CD8-positive, alpha-beta memory T cell (primary cell): ENCODE measurements at regions not wholly inside any gene's neighbourhood (a gene's known extent, or its start where the extent isn't known, plus 50 kb on each side); places are given as distances from the start of the nearest gene placed in this dataset.

ENCODE experiments used
- CTCF ChIA-PET: fragments of 350-600 bp; sonication (Branson Sonifier 250); formaldehyde crosslinking; loops from one replicate; lab custom pipeline; 2021; ENCODE audit warnings: antibody characterized with exemption; lab: Charles Lee
- POLR2A ChIA-PET: fragments of 350-600 bp; sonication (Branson Sonifier 250); formaldehyde crosslinking; loops from one replicate; lab custom pipeline; 2021; ENCODE audit warnings: antibody characterized with exemption; lab: Charles Lee
- DNase-seq, 5 donors: peaks; one replicate each; pipeline versions ENCODE4 v3.0.0 to v3.0.0-alpha.2; 2020 to 2022; ENCODE audit warnings: mixed read lengths in 1 of 5
- H3K27ac ChIP-seq: one replicate; pipeline ENCODE4 v1.7.0; 2013; ENCODE audit warnings: low read depth, mild to moderate bottlenecking, low read length, moderate library complexity
- H3K27me3 ChIP-seq: 2 replicates; pipeline ENCODE4 v1.7.0; 2013; ENCODE audit warnings: low read length, mild to moderate bottlenecking; ENCODE audit not compliant: insufficient read depth, poor library complexity, severe bottlenecking
- H3K36me3 ChIP-seq: 2 replicates; pipeline ENCODE4 v1.7.0; 2013; ENCODE audit warnings: mild to moderate bottlenecking, low read length, moderate library complexity; ENCODE audit not compliant: insufficient read depth
- H3K4me1 ChIP-seq: 2 replicates; pipeline ENCODE4 v1.7.0; 2013; ENCODE audit warnings: mild to moderate bottlenecking, low read length, moderate library complexity; ENCODE audit not compliant: insufficient read depth
- H3K4me3 ChIP-seq: 2 replicates; pipeline ENCODE4 v1.7.0; 2013; ENCODE audit warnings: mild to moderate bottlenecking, low read length
- H3K9me3 ChIP-seq: 2 replicates; pipeline ENCODE4 v1.7.0; 2013; ENCODE audit warnings: mild to moderate bottlenecking, low read length
- H3K27ac Mint-ChIP-seq, 8 donors: one replicate each; pipeline ENCODE4 v1.8.0; 2020 to 2021; ENCODE audit warnings: mixed read lengths in 8 of 8, mild to moderate bottlenecking in 6 of 8, inconsistent platforms in 3 of 8, moderate library complexity in 3 of 8
- H3K27me3 Mint-ChIP-seq, 2 donors: one replicate each; pipeline ENCODE4 v1.8.0; 2020 to 2021; ENCODE audit warnings: mixed read lengths in 2 of 2, mild to moderate bottlenecking in 1 of 2, moderate library complexity in 1 of 2
- H3K36me3 Mint-ChIP-seq, 3 donors: one replicate each; pipeline ENCODE4 v1.8.0; 2020 to 2021; ENCODE audit warnings: mixed read lengths in 3 of 3, inconsistent platforms in 1 of 3, mild to moderate bottlenecking in 1 of 3
- H3K4me1 Mint-ChIP-seq, 3 donors: one replicate each; pipeline ENCODE4 v1.8.0; 2020 to 2021; ENCODE audit warnings: mixed read lengths in 3 of 3, inconsistent platforms in 1 of 3, mild to moderate bottlenecking in 1 of 3
- H3K4me3 Mint-ChIP-seq, 7 donors: one replicate each; pipeline ENCODE4 v1.8.0; 2020 to 2021; ENCODE audit warnings: mixed read lengths in 7 of 7, mild to moderate bottlenecking in 6 of 7, moderate library complexity in 4 of 7, inconsistent platforms in 2 of 7
- H3K9me3 Mint-ChIP-seq, 5 donors: one replicate each; pipeline ENCODE4 v1.8.0; 2020 to 2022; ENCODE audit warnings: mixed read lengths in 5 of 5, mild to moderate bottlenecking in 3 of 5, moderate library complexity in 2 of 5, inconsistent platforms in 1 of 5

- ChIA-PET CTCF (no interaction called here), POLR2A (no interaction called here)
- Histone ChIP-seq H3K4me1 (no peaks in the 10 kb centered on the region), H3K27me3 (no peaks in the 10 kb centered on the region), H3K36me3 (no peaks in the 10 kb centered on the region), H3K27ac (no peak overlapping the region), H3K4me3 (no peak overlapping the region), H3K9me3 (no peaks in the 10 kb centered on the region)
- Mint-ChIP-seq H3K27me3 (peaks cover 0 to 2% of the 10 kb centered on the region in 2 donors), H3K27ac (no peak overlapping the region), H3K9me3 (peaks cover 0 to 5% (median 2%) of the 10 kb centered on the region in 5 donors), H3K36me3 (peaks cover 0 to 2% (median 0%) of the 10 kb centered on the region in 3 donors), H3K4me3 (no peak overlapping the region), H3K4me1 (no peaks in the 10 kb centered on the region)
- DNase-seq, result no peak
Observed at GRCh38 chr13:105997581-105998550, 537.6 kb downstream of the EFNB2 start.

GRCh38 chr13:105996391-105997025 is 539.0 kb downstream of the EFNB2 start:
- no peak overlapping the region for H3K27ac ChIP-seq
- no peaks in the 10 kb centered on the region for H3K4me1 ChIP-seq
- Mint-ChIP-seq H3K27ac (no peak overlapping the region), H3K36me3 (peaks cover 0 to 2% (median 0%) of the 10 kb centered on the region in 3 donors), H3K27me3 (peaks cover 0 to 2% of the 10 kb centered on the region in 2 donors), H3K4me3 (no peak overlapping the region), H3K4me1 (no peaks in the 10 kb centered on the region), H3K9me3 (peaks cover 0 to 3% (median 2%) of the 10 kb centered on the region in 5 donors)
- DNase-seq, result no peak
- no peaks in the 10 kb centered on the region for H3K36me3 ChIP-seq
- ChIA-PET POLR2A (no interaction called here), CTCF (no interaction called here)
- H3K27me3 ChIP-seq, result no peaks in the 10 kb centered on the region
- no peak overlapping the region for H3K4me3 ChIP-seq
- no peaks in the 10 kb centered on the region for H3K9me3 ChIP-seq

GRCh38 chr13:105994340-105994739 is 541.1 kb downstream of the EFNB2 start:
- Mint-ChIP-seq H3K36me3 (peaks cover 0 to 2% (median 0%) of the 10 kb centered on the region in 3 donors), H3K27me3 (peaks cover 0 to 2% of the 10 kb centered on the region in 2 donors), H3K4me1 (no peaks in the 10 kb centered on the region), H3K27ac (no peak overlapping the region), H3K9me3 (peaks cover 0 to 3% (median 0%) of the 10 kb centered on the region in 5 donors), H3K4me3 (no peak overlapping the region)
- CTCF ChIA-PET, result no interaction called here
- DNase-seq, result no peak
- Histone ChIP-seq H3K27ac (no peak overlapping the region), H3K9me3 (no peaks in the 10 kb centered on the region), H3K4me3 (no peak overlapping the region), H3K27me3 (no peaks in the 10 kb centered on the region), H3K36me3 (no peaks in the 10 kb centered on the region), H3K4me1 (no peaks in the 10 kb centered on the region)
- POLR2A ChIA-PET, result no interaction called here

GRCh38 chr13:105991622-105992277 is 543.7 kb downstream of the EFNB2 start:
- ChIA-PET CTCF (no interaction called here), POLR2A (no interaction called here)
- H3K36me3 Mint-ChIP-seq, result no peaks in the 10 kb centered on the region
- no peaks in the 10 kb centered on the region for H3K4me1 ChIP-seq
- H3K27me3 Mint-ChIP-seq, result peaks cover 0 to 1% of the 10 kb centered on the region in 2 donors
- H3K27me3 ChIP-seq, result no peaks in the 10 kb centered on the region
- H3K4me3 Mint-ChIP-seq, result no peak overlapping the region
- H3K9me3 ChIP-seq, result no peaks in the 10 kb centered on the region
- no peak for DNase-seq
- H3K4me1 Mint-ChIP-seq, result no peaks in the 10 kb centered on the region
- H3K27ac Mint-ChIP-seq, result no peak overlapping the region
- H3K4me3 ChIP-seq, result no peak overlapping the region
- no peaks in the 10 kb centered on the region for H3K36me3 ChIP-seq
- peaks cover 0 to 3% (median 0%) of the 10 kb centered on the region in 5 donors for H3K9me3 Mint-ChIP-seq
- H3K27ac ChIP-seq, result no peak overlapping the region

GRCh38 chr13:105991131-105991530 is 544.3 kb downstream of the EFNB2 start:
- POLR2A ChIA-PET, result no interaction called here
- H3K27me3 ChIP-seq, result no peaks in the 10 kb centered on the region
- Mint-ChIP-seq H3K36me3 (no peaks in the 10 kb centered on the region), H3K4me3 (no peak overlapping the region), H3K27me3 (no peaks in the 10 kb centered on the region), H3K27ac (no peak overlapping the region), H3K9me3 (peaks cover 0 to 7% (median 0%) of the 10 kb centered on the region in 5 donors), H3K4me1 (no peaks in the 10 kb centered on the region)
- DNase-seq, result no peak
- H3K27ac ChIP-seq, result no peak overlapping the region
- no peaks in the 10 kb centered on the region for H3K9me3 ChIP-seq
- no peaks in the 10 kb centered on the region for H3K4me1 ChIP-seq
- no peaks in the 10 kb centered on the region for H3K36me3 ChIP-seq
- H3K4me3 ChIP-seq, result no peak overlapping the region
- CTCF ChIA-PET, result no interaction called here

- H3K36me3 Mint-ChIP-seq, result no peaks in the 10 kb centered on the region
- H3K9me3 ChIP-seq, result no peaks in the 10 kb centered on the region
- H3K27ac ChIP-seq, result no peak overlapping the region
- no peaks in the 10 kb centered on the region for H3K36me3 ChIP-seq
- H3K4me3 Mint-ChIP-seq, result no peak overlapping the region
- no peaks in the 10 kb centered on the region for H3K27me3 Mint-ChIP-seq
- H3K27me3 ChIP-seq, result no peaks in the 10 kb centered on the region
- H3K4me3 ChIP-seq, result no peak overlapping the region
- no peak overlapping the region for H3K27ac Mint-ChIP-seq
- ChIA-PET POLR2A (no interaction called here), CTCF (no interaction called here)
- H3K4me1 ChIP-seq, result no peaks in the 10 kb centered on the region
- no peak for DNase-seq
- H3K9me3 Mint-ChIP-seq, result peaks cover 0 to 8% (median 0%) of the 10 kb centered on the region in 5 donors
- no peaks in the 10 kb centered on the region for H3K4me1 Mint-ChIP-seq
Observed at GRCh38 chr13:105990256-105990958, 545.1 kb downstream of the EFNB2 start.

GRCh38 chr13:105984646-105985045 is 550.8 kb downstream of the EFNB2 start:
- Histone ChIP-seq H3K9me3 (no peaks in the 10 kb centered on the region), H3K27me3 (no peaks in the 10 kb centered on the region), H3K4me1 (no peaks in the 10 kb centered on the region), H3K4me3 (no peak overlapping the region), H3K27ac (no peak overlapping the region), H3K36me3 (no peaks in the 10 kb centered on the region)
- Mint-ChIP-seq H3K27ac (no peak overlapping the region), H3K36me3 (no peaks in the 10 kb centered on the region), H3K27me3 (no peaks in the 10 kb centered on the region), H3K9me3 (peaks cover 0 to 8% (median 0%) of the 10 kb centered on the region in 5 donors), H3K4me3 (no peak overlapping the region), H3K4me1 (no peaks in the 10 kb centered on the region)
- POLR2A ChIA-PET, result no interaction called here
- no peak for DNase-seq
- CTCF ChIA-PET, result no interaction called here
